Stimulated activated CD8-positive, alpha-beta memory T cell treated with anti-CD3 and anti-CD28 coated beads, Interleukin-12 subunit alpha, Interleukin-12 subunit beta, amount 100 ng/mL, for 1 hour (primary cell): ENCODE measurements at regions not wholly inside any gene's neighbourhood (a gene's known extent, or its start where the extent isn't known, plus 50 kb on each side); places are given as distances from the start of the nearest gene placed in this dataset.
"Not testable (repeated sequence)": the region's sequence is repeated elsewhere in the genome, so short reads cannot be mapped to it uniquely, and the experiment has no call there.

Experiments used
- DNase-seq: peaks from one replicate; pipeline ENCODE4 v3.0.0-alpha.2; 2020; ENCODE audit warnings: low read depth

DNA sequence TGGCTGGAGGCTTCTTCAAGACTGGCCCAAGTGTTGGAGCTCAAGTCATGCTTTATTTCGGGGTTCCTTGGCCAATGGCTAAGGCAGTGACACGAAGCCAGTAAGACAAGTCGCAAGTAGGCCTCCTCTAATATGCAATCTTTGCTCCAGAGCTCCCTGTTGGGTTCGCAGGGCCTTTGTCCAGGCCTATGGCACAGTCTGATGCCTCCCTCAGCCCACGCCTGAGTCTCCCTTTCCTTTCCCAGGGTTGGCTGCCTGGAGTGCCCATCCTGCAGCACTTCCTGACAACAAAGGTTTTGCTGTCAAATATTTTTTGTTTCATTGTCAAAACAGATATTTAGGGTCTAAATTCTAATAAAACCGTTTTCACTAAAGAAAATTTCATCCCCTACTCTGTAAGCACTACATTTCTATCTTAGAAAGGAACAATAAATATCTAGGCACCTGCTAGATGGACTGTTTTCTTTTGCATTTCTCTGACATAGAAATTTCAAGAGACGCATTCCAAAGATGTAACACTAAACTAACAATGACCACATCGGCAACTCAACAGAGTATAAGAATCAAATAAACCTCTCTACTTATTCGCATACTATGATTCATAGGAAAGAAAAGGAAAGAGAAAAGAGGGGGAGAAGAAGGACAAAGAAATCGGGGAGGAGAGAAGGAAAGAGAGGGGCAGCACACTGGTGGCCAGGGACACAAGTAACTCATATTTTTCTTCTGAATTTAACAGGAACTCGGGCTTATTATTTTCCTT is 393.1 kb upstream of the ATP11B start:
- no peak for DNase-seq

DNA sequence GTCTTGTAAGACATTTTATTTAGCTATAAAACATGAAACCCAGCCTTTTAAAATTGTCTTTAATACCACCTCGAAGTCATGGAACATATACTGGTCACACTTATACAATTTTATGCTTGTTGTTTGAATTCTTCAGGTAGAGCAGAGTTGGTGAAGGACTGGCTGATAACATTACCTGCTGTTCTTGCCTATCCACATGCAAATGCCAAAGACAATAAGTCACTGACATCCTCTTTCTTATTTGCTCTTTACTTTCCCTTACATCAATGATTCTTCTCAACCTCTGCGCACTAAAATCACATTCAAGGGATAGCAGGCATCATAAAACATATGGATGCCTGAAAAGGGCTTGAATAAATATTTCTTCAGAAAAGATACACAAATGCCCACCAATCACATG is 392.5 kb upstream of the ATP11B start:
- no peak for DNase-seq

DNA sequence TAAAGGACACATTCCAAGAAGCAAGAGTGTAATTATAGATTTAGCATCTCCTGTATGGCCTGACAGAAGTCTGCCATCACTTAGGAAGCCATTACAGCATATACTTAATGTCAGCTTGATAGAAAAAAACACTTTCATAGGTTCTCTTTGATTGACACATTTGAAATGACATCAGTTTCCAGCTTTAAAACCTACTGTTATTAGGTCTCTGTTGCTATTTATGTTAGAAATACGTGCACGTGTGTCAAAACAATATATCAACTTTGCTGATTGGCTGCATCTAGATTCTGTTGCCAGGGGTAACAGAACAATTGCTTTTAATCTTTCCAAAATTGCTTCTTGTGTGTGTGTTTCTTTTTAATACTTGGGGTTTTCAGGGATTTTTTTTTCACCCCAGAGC is 389.3 kb upstream of the ATP11B start:
- no peak for DNase-seq

DNA sequence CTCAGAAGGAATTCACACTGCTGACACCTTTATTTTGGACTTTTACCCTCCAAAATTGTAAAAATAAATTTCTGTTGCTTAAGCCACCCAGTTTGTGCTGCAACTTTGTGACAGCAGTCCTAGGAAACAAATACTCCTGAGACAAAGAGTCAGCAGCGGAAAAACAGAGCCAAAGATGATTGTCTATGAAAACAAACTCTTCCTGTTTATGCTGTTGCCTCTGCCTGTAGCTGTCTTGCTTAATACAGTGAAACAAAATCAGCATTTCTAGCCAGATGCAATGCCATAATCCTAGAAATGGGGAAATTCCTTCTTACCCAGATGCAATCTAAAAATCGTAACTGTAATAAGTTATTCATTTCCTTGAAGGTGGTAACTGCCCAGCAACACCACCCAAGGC is 387.5 kb upstream of the ATP11B start:
- DNase-seq, result no peak

DNA sequence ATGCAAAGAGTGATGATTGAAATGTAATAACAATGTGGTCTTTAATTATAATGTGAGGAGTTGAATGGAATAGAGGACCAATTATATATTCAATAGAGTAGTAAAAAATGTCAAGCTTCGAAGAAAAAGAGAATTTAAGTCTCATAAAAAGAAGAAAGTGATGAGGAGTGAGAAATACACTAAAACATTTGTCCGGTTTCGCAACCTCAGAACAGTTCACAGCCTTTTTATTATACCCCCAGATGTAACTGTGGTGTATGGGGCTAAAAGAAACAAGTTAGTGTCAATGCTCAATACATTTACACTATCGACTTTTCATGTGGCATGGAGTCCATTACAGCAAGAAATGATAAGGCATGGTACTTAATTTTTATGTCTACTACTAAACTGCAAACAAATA is 386.5 kb upstream of the ATP11B start:
- no peak for DNase-seq

DNA sequence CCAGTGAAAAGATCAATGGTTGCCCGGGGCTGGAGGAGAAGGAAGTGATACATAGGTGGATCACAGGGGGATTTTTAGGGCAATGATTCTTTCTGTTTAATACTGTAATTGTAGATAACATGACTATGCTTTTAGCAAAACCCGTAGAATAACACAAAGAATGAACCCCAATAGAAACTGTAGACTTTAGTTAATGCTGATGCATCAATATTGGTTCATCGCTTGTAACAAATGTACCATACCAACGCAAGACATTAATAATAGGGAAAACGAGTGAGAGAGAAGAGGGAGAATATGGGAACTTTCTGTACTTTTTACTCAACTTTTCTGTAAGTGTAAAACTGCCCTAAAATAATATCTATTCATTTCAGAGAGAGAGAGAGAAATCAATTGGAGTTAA is 383.3 kb upstream of the ATP11B start:
- DNase-seq, result no peak

DNA sequence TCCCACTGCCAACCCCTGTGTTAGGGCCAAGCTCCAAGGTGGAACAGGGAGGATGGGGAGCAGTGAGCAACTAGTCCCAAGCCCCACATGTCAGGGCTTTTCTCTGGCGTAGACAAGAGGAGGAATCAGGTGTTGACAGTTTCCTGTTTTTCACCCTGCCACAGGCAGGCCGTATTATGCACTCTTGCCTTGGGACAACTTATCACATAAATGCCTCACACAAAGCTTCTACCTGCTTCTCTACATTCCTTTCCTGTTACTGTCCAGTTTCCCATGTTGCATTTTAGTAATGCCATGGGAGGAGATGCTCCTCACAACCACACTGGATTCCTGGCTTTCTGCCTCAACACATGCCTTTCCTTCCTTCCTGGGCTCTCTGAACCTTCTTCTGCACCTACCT is 381.2 kb upstream of the ATP11B start:
- DNase-seq, result no peak

DNA sequence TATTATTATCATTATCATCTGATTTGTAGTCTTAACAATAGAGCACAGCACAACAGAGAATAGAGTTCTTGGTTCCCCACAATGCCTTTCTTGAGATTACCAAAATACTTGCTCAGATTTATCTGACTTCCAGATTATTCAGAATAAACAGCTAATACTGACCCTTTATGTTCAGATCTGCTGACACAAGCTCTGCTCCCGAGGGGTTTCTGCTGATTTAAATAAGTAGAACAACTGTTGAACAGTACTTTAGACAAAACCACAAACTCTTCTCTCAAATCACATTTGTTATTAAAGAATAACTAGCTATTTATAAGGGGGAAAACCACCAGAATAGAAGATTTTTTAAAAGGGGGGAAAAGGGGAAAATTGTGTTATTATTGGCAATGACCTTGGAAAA is 380.2 kb upstream of the ATP11B start:
- DNase-seq, result no peak

DNA sequence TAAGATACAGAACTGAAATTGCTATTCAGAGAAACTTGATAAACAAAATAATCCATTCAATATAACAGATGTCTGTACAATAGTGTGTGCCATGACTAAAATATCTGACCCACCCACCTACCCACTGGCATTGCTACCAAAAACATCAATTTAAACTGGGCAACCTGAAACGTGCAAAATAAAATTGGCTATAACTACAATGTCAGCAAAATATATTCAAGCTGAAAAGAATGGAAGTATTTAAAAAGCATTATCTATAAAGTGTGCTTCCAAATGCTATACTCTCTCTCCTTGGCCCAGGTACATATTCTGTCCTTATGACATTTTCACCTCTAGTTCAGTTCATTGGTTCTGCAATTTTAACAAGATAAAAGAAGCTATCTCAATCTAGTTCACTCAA is 379.6 kb upstream of the ATP11B start:
- DNase-seq, result no peak

DNA sequence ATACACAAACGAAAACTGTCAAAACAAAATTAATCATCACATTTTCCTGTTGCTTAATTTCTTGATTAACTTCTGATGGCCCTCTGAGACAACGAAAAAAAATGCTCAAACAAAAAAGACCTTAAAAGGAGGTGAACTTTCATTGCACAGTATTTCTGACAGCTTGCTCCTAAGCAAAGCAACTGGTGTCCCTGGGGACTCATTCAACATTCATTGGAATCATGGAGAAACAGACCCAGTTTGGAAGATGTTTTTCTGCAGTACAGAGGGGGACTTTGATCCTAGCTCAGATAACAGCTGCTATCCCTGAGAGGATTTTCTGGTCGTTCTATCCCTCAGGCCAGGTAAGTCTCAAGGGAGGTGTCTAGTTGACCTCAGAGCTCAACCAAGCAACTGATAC is 378.7 kb upstream of the ATP11B start:
- no peak for DNase-seq

GRCh38 chr3:182420741-182421140 is 372.6 kb upstream of the ATP11B start:
- no peak for DNase-seq

DNA sequence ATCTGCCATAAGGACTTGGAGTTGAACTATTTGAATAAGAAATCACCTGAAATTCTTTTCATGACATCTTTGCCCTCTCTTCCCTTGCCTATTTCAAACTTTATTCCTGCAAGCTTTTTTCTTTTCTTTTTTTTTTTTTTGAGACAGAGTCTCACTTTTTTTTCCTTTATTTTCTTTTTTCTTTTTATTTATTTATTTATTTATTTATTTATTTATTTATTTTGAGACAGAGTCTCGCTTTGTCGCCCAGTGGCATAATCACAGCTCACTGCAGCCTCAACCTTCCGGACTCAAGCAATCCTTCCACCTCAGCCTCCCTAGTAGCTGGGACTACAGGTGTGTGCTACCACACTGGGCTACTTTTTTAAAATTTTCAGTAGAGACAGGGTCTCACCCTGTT is 369.3 kb upstream of the ATP11B start:
- DNase-seq, result no peak

DNA sequence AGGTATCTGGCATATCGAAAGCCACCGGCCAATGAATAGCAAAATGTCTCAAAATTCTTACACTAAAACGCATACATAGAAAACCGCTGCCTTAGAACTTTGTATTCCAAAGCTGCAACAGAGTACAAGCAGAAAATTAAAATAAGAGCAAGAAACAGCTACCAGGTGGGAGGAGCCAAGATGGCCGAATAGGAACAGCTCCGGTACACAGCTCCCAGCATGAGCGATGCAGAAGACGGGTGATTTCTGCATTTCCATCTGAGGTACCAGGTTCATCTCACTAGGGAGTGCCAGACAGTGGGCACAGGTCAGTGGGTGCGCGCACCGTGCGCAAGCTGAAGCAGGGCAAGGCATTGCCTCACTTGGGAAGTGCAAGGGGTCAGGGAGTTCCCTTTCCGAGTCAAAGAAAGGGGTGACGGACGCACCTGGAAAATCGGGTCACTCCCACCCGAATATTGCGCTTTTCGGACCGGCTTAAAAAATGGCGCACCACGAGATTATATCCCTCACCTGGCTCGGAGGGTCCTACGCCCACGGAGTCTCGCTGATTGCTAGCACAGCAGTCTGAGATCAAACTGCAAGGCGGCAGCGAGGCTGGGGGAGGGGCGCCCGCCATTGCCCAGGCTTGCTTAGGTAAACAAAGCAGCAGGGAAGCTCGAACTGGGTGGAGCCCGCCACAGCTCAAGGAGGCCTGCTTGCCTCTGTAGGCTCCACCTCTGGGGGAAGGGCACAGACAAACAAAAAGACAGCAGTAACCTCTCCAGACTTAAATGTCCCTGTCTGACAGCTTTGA is 367.2 kb upstream of the ATP11B start:
- not testable (repeated sequence) for DNase-seq

- DNase-seq, result not testable (repeated sequence)
Measured at GRCh38 chr3:182431972-182432371, 361.3 kb upstream of the ATP11B start.

GRCh38 chr3:182435860-182436259 is 357.4 kb upstream of the ATP11B start:
- no peak for DNase-seq

DNA sequence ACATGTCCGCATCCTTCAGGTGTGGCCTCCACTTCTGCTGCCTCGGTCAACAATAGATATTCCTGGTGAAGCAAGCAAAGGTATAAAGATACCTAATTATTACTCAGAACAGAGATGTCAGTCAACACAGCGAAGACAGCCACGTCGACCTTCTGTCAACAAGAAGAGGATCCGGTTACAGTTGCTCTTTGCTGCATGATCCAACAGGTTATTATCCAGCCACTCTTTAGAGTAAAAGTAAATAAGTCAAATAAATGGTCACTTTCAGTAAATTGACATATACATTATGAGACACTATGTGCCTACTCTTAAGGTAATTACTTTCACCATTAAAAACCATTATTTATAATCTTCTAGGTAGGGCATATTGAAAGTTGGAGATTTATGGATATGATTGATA is 356.8 kb upstream of the ATP11B start:
- DNase-seq, result no peak

DNA sequence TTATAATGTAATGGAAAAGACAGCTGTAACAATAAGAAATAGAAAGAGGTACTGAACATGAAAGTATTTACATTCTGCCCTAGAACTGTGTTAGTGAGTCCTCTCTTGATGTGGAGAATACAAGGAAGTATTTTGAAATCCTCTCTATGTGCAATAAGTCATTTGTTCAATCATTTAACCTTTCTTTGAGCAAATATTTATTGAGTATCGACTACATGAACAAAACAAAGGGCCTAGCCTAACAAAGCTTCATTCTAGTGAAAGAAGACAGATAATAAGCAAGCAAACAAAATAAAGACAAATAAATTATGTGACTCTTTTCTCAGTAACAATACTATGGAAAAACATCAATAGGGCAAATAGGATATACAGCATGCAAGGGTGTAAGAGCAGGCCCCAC is 354.9 kb upstream of the ATP11B start:
- DNase-seq, result no peak

GRCh38 chr3:182440101-182440500 is 353.2 kb upstream of the ATP11B start:
- DNase-seq, result no peak

DNA sequence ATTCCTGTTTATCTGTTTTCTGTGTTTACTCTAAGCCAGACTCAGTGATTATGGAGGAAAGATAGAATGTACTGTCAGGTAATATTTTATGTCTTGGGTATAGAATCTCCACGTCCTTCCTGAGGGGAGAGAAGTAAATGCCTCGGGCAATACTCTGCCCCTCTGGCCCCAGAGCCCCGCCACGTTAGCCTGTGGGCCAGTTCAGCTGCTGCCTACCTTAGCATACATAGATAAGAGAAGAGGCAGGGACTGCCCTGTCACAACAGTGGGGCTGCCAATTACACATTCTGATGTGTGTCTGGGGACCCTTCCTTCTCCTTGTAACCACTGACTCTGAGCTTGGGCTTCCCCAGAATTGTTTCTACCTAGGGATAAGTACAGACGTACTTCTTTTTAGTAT is 347.7 kb upstream of the ATP11B start:
- no peak for DNase-seq

- DNase-seq, result no peak
Measured at GRCh38 chr3:182450942-182451787, 342.1 kb upstream of the ATP11B start.

- no peak for DNase-seq
Measured at GRCh38 chr3:182451871-182452270, 341.4 kb upstream of the ATP11B start.

- no peak for DNase-seq
Measured at GRCh38 chr3:182455011-182455410, 338.3 kb upstream of the ATP11B start.

DNA sequence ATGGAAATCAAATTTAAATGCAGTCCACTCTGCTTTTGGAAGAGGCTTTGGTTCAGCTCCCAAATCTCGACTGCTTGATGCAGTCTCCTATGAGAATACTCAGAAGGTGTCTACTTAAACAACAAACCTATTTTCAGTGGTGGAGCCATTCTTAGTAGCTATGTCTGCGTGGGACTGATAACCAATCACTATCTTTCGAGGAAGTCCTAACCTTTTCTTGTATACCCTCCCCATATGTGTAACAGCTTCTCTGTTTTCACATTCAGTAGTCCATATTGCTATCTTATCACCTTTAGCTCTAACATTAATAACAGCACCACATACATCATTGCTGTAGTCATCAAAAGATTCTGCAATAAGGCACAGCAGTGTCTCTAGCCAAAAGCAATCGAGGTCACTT is 333.0 kb upstream of the ATP11B start:
- no peak for DNase-seq
